ENCODE measurements at regions not wholly inside any gene's neighbourhood (a gene's known extent, or its start where the extent isn't known, plus 50 kb on each side); places are given as distances from the start of the nearest gene placed in this dataset.

DNA sequence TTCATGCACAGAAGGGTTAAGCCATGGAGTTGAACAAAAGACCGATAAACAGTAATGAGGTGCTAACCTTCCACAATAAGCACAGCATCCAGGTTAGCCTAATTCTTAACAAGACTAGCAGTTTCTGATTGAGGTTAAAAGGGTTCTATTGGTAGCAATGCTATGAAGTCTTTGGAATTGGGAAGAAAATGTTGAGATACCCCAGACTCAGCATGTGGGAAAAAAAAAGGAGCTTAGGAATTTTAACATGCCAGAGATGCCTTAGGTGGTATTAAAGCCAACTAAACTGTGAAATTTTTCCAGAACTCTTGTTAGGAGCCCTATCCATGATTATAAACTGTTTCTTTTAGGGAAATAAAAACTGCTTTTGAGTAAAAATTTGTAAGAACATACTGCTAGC lies 391.7 kb downstream of the GABRG1 start:
- Histone ChIP-seq H3K9me3 (ENCODE audit: control insufficient read depth in 2 of 2, low read length in 2 of 2) (no peaks in the 10 kb centered on the region), H3K27ac (ENCODE audit: insufficient read depth, low read length, poor library complexity, severe bottlenecking) (no peak overlapping the region), H3K4me3 (ENCODE audit: low read depth, low read length) (no peak overlapping the region), H3K4me1 (ENCODE audit: control insufficient read depth, insufficient read depth, low read length, poor library complexity, severe bottlenecking) (no peaks in the 10 kb centered on the region), H3K36me3 (ENCODE audit: control insufficient read depth, insufficient read depth, low read length) (no peaks in the 10 kb centered on the region), H3K27me3 (ENCODE audit: control insufficient read depth, insufficient read depth, low read length) (no peaks in the 10 kb centered on the region)
- ATAC-seq (ENCODE audit: low read depth in 2 of 2) (no peak), DNase-seq (no peak)
- H3K27ac Mint-ChIP-seq, result no peak overlapping the region
- H3K9me3 Mint-ChIP-seq, result peaks cover 0 to 12% (median 5%) of the 10 kb centered on the region in 7 donors
- H3K27me3 Mint-ChIP-seq, result no peaks in the 10 kb centered on the region
- no peak overlapping the region for H3K4me3 Mint-ChIP-seq
- no peaks in the 10 kb centered on the region for H3K36me3 Mint-ChIP-seq
- H3K4me1 Mint-ChIP-seq, result no peaks in the 10 kb centered on the region

DNA sequence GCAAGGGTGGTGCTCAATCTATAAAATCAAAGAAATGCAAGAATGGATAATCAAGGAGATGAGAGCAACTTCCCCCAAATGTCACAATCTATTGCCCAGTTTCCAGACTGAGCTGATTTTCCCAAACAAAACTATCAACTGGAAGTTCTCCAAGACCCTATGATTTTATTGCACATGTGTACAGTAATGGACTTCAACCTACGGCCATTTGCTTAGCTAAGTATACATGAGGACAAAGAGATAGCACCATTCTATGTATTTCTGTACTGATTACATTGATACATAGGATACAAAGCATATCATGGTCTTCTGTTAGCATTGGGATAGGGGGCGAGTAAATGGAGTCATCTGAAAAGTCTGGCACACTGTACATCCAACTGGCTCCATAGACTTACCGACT lies 407.8 kb downstream of the GABRG1 start:
- H3K27ac Mint-ChIP-seq, result no peak overlapping the region
- no peaks in the 10 kb centered on the region for H3K4me1 ChIP-seq (ENCODE audit: control insufficient read depth, insufficient read depth, low read length, poor library complexity, severe bottlenecking)
- H3K4me3 ChIP-seq (ENCODE audit: low read depth, low read length), result no peak overlapping the region
- ATAC-seq (ENCODE audit: low read depth in 2 of 2), result no peak
- H3K9me3 ChIP-seq (ENCODE audit: control insufficient read depth in 2 of 2, low read length in 2 of 2), result peaks cover 0 to 7% of the 10 kb centered on the region in 2 experiments
- H3K36me3 Mint-ChIP-seq, result no peaks in the 10 kb centered on the region
- no peak overlapping the region for H3K27ac ChIP-seq (ENCODE audit: insufficient read depth, low read length, poor library complexity, severe bottlenecking)
- DNase-seq, result no peak
- no peaks in the 10 kb centered on the region for H3K27me3 Mint-ChIP-seq
- H3K4me3 Mint-ChIP-seq, result no peak overlapping the region
- H3K4me1 Mint-ChIP-seq, result no peaks in the 10 kb centered on the region
- H3K9me3 Mint-ChIP-seq, result peaks cover 3 to 39% (median 13%) of the 10 kb centered on the region in 7 donors
- no peaks in the 10 kb centered on the region for H3K36me3 ChIP-seq (ENCODE audit: control insufficient read depth, insufficient read depth, low read length)
- no peaks in the 10 kb centered on the region for H3K27me3 ChIP-seq (ENCODE audit: control insufficient read depth, insufficient read depth, low read length)

- Mint-ChIP-seq H3K4me1 (no peaks in the 10 kb centered on the region), H3K9me3 (peaks cover 3 to 37% (median 10%) of the 10 kb centered on the region in 7 donors), H3K4me3 (no peak overlapping the region), H3K27me3 (no peaks in the 10 kb centered on the region), H3K36me3 (no peaks in the 10 kb centered on the region), H3K27ac (no peak overlapping the region)
- DNase-seq (no peak), ATAC-seq (ENCODE audit: low read depth in 2 of 2) (no peak)
- Histone ChIP-seq H3K27ac (ENCODE audit: insufficient read depth, low read length, poor library complexity, severe bottlenecking) (no peak overlapping the region), H3K4me3 (ENCODE audit: low read depth, low read length) (no peak overlapping the region), H3K27me3 (ENCODE audit: control insufficient read depth, insufficient read depth, low read length) (no peaks in the 10 kb centered on the region), H3K36me3 (ENCODE audit: control insufficient read depth, insufficient read depth, low read length) (no peaks in the 10 kb centered on the region), H3K9me3 (ENCODE audit: control insufficient read depth in 2 of 2, low read length in 2 of 2) (peaks cover 2 to 7% of the 10 kb centered on the region in 2 experiments), H3K4me1 (ENCODE audit: control insufficient read depth, insufficient read depth, low read length, poor library complexity, severe bottlenecking) (no peaks in the 10 kb centered on the region)
Measured at GRCh38 chr4:45713996-45714395, 409.9 kb downstream of the GABRG1 start.

GRCh38 chr4:45701621-45702020 lies 422.2 kb downstream of the GABRG1 start:
- Histone ChIP-seq H3K27me3 (ENCODE audit: control insufficient read depth, insufficient read depth, low read length) (no peaks in the 10 kb centered on the region), H3K9me3 (ENCODE audit: control insufficient read depth in 2 of 2, low read length in 2 of 2) (peaks cover 0 to 4% of the 10 kb centered on the region in 2 experiments), H3K36me3 (ENCODE audit: control insufficient read depth, insufficient read depth, low read length) (no peaks in the 10 kb centered on the region), H3K4me1 (ENCODE audit: control insufficient read depth, insufficient read depth, low read length, poor library complexity, severe bottlenecking) (no peaks in the 10 kb centered on the region), H3K4me3 (ENCODE audit: low read depth, low read length) (no peak overlapping the region), H3K27ac (ENCODE audit: insufficient read depth, low read length, poor library complexity, severe bottlenecking) (no peak overlapping the region)
- no peak overlapping the region for H3K4me3 Mint-ChIP-seq
- peaks cover 0 to 19% (median 3%) of the 10 kb centered on the region in 7 donors for H3K9me3 Mint-ChIP-seq
- ATAC-seq (ENCODE audit: low read depth in 2 of 2) (no peak), DNase-seq (no peak)
- no peaks in the 10 kb centered on the region for H3K36me3 Mint-ChIP-seq
- no peaks in the 10 kb centered on the region for H3K27me3 Mint-ChIP-seq
- no peak overlapping the region for H3K27ac Mint-ChIP-seq
- H3K4me1 Mint-ChIP-seq, result no peaks in the 10 kb centered on the region

DNA sequence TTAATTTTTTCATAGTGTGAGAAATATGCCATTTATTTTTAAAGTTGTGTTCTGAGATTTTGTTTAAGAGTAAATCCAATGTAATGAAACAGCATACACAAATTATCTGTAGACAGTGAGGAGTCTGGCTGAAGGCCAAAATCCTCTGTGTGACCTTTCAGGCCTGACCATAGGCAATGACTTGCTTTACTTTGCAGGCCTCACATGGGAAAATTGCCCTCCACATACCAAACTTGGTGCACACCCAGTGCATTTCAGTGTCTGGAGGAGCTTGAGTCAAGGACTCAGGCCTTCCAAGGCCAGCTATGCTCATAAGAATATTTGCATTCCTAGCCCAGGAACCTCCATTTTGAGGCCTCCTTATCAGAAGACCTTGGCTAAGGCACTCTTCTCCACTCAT lies 430.1 kb downstream of the GABRG1 start:
- no peaks in the 10 kb centered on the region for H3K36me3 ChIP-seq (ENCODE audit: control insufficient read depth, insufficient read depth, low read length)
- no peak for ATAC-seq (ENCODE audit: low read depth in 2 of 2)
- H3K27ac Mint-ChIP-seq, result no peak overlapping the region
- no peaks in the 10 kb centered on the region for H3K27me3 ChIP-seq (ENCODE audit: control insufficient read depth, insufficient read depth, low read length)
- H3K9me3 Mint-ChIP-seq, result peaks cover 0 to 40% (median 7%) of the 10 kb centered on the region in 7 donors
- no peak overlapping the region for H3K4me3 Mint-ChIP-seq
- H3K4me3 ChIP-seq (ENCODE audit: low read depth, low read length), result no peak overlapping the region
- no peak overlapping the region for H3K27ac ChIP-seq (ENCODE audit: insufficient read depth, low read length, poor library complexity, severe bottlenecking)
- H3K9me3 ChIP-seq (ENCODE audit: control insufficient read depth in 2 of 2, low read length in 2 of 2), result peaks cover 0 to 8% of the 10 kb centered on the region in 2 experiments
- DNase-seq, result no peak
- no peaks in the 10 kb centered on the region for H3K36me3 Mint-ChIP-seq
- H3K4me1 Mint-ChIP-seq, result no peaks in the 10 kb centered on the region
- H3K4me1 ChIP-seq (ENCODE audit: control insufficient read depth, insufficient read depth, low read length, poor library complexity, severe bottlenecking), result no peaks in the 10 kb centered on the region
- no peaks in the 10 kb centered on the region for H3K27me3 Mint-ChIP-seq

GRCh38 chr4:45692131-45692735 lies 431.6 kb downstream of the GABRG1 start:
- H3K9me3 ChIP-seq (ENCODE audit: control insufficient read depth in 2 of 2, low read length in 2 of 2), result peaks cover 0 to 8% of the 10 kb centered on the region in 2 experiments
- H3K36me3 Mint-ChIP-seq, result no peaks in the 10 kb centered on the region
- H3K27me3 ChIP-seq (ENCODE audit: control insufficient read depth, insufficient read depth, low read length), result no peaks in the 10 kb centered on the region
- H3K27me3 Mint-ChIP-seq, result no peaks in the 10 kb centered on the region
- H3K9me3 Mint-ChIP-seq, result peaks cover 0 to 40% (median 8%) of the 10 kb centered on the region in 7 donors
- H3K4me3 ChIP-seq (ENCODE audit: low read depth, low read length), result no peak overlapping the region
- no peak overlapping the region for H3K4me3 Mint-ChIP-seq
- H3K36me3 ChIP-seq (ENCODE audit: control insufficient read depth, insufficient read depth, low read length), result no peaks in the 10 kb centered on the region
- ATAC-seq (ENCODE audit: low read depth in 2 of 2) (no peak), DNase-seq (no peak)
- H3K4me1 ChIP-seq (ENCODE audit: control insufficient read depth, insufficient read depth, low read length, poor library complexity, severe bottlenecking), result no peaks in the 10 kb centered on the region
- H3K27ac ChIP-seq (ENCODE audit: insufficient read depth, low read length, poor library complexity, severe bottlenecking), result no peak overlapping the region
- no peaks in the 10 kb centered on the region for H3K4me1 Mint-ChIP-seq
- H3K27ac Mint-ChIP-seq, result no peak overlapping the region

- ATAC-seq (ENCODE audit: low read depth in 2 of 2) (no peak), DNase-seq (no peak)
- Histone ChIP-seq H3K4me3 (ENCODE audit: low read depth, low read length) (no peak overlapping the region), H3K4me1 (ENCODE audit: control insufficient read depth, insufficient read depth, low read length, poor library complexity, severe bottlenecking) (no peaks in the 10 kb centered on the region), H3K9me3 (ENCODE audit: control insufficient read depth in 2 of 2, low read length in 2 of 2) (no peaks in the 10 kb centered on the region), H3K27me3 (ENCODE audit: control insufficient read depth, insufficient read depth, low read length) (no peaks in the 10 kb centered on the region), H3K36me3 (ENCODE audit: control insufficient read depth, insufficient read depth, low read length) (no peaks in the 10 kb centered on the region), H3K27ac (ENCODE audit: insufficient read depth, low read length, poor library complexity, severe bottlenecking) (no peak overlapping the region)
- Mint-ChIP-seq H3K4me3 (no peak overlapping the region), H3K9me3 (peaks cover 1 to 35% (median 12%) of the 10 kb centered on the region in 7 donors), H3K36me3 (no peaks in the 10 kb centered on the region), H3K4me1 (no peaks in the 10 kb centered on the region), H3K27ac (no peak overlapping the region), H3K27me3 (no peaks in the 10 kb centered on the region)
Measured at GRCh38 chr4:45688341-45688740, 435.5 kb downstream of the GABRG1 start.

DNA sequence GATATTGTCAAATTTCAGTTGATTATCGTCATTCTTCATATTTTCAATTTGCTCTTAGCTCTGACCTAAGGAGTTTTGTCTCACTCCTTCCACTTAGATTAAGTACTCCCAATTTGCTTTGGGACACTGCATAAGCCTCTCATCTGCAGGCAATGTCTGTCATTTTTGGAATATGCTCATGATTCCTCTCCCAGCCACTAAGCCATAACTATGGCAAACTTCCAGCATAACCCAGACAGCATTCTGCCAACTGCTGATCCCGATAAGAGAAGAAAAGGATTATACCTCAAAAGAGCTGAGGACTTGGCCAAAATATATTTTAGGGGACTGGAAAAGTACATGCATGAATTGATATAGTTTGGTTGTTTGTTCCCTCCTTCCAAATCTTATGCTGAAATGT lies 444.4 kb downstream of the GABRG1 start:
- Mint-ChIP-seq H3K27me3 (no peaks in the 10 kb centered on the region), H3K9me3 (peaks cover 2 to 40% (median 9%) of the 10 kb centered on the region in 7 donors), H3K36me3 (no peaks in the 10 kb centered on the region), H3K27ac (no peak overlapping the region), H3K4me1 (no peaks in the 10 kb centered on the region), H3K4me3 (no peak overlapping the region)
- Histone ChIP-seq H3K27me3 (ENCODE audit: control insufficient read depth, insufficient read depth, low read length) (no peaks in the 10 kb centered on the region), H3K27ac (ENCODE audit: insufficient read depth, low read length, poor library complexity, severe bottlenecking) (no peak overlapping the region), H3K9me3 (ENCODE audit: control insufficient read depth in 2 of 2, low read length in 2 of 2) (no peaks in the 10 kb centered on the region), H3K36me3 (ENCODE audit: control insufficient read depth, insufficient read depth, low read length) (no peaks in the 10 kb centered on the region), H3K4me1 (ENCODE audit: control insufficient read depth, insufficient read depth, low read length, poor library complexity, severe bottlenecking) (no peaks in the 10 kb centered on the region), H3K4me3 (ENCODE audit: low read depth, low read length) (no peak overlapping the region)
- ATAC-seq (ENCODE audit: low read depth in 2 of 2), result no peak
- no peak for DNase-seq

All from CD4-positive, CD25-positive, alpha-beta regulatory T cell (primary cell).